Adrenal gland (tissue), 9 donors: ENCODE measurements at regions not wholly inside any gene's neighbourhood (a gene's known extent, or its start where the extent isn't known, plus 50 kb on each side); places are given as distances from the start of the nearest gene placed in this dataset.

Experiments
- DNase-seq, 7 donors: peaks; one replicate each; pipeline ENCODE4 v3.0.0-alpha.2; 2019 to 2020
- H3K27ac ChIP-seq, 5 donors: fragments of 200-600 bp; sonication (generic) in 4 of 5; 1 replicate in 3 of 5; 2 replicates in 2 of 5; pipeline versions ENCODE4 v1.5.1 to v1.8.0; 2016 to 2020; ENCODE audit warnings: mild to moderate bottlenecking in 1 of 5
- H3K27me3 ChIP-seq: fragments of 200-600 bp; 2 replicates; pipeline ENCODE4 v1.8.0; 2021
- H3K36me3 ChIP-seq, 2 donors: fragments of 200-600 bp; replicated peaks in 1 of 2; 1 replicate in 1 of 2; 2 replicates in 1 of 2; pipeline versions ENCODE4 v1.5.1 to v1.8.0; 2018 to 2022
- H3K4me1 ChIP-seq, 2 donors: fragments of 200-600 bp; replicated peaks in 1 of 2; 1 replicate in 1 of 2; 2 replicates in 1 of 2; pipeline versions ENCODE4 v1.5.1 to v1.8.0; 2018 to 2021
- H3K4me3 ChIP-seq, 4 donors: fragments of 200-600 bp; sonication (generic) in 3 of 4; one replicate each; pipeline ENCODE4 v1.5.1; 2016 to 2018
- H3K9me3 ChIP-seq, 3 donors: fragments of 200-600 bp; sonication (generic) in 1 of 3; replicated peaks in 1 of 3; 1 replicate in 2 of 3; 2 replicates in 1 of 3; pipeline versions ENCODE4 v1.5.1 to v1.8.0; 2016 to 2021
- POLR2A ChIP-seq, 2 donors: fragments of 450-650 bp; IDR thresholded peaks; one replicate each; pipeline ENCODE4 v1.6.1; 2017; ENCODE audit warnings: antibody characterized with exemption in 2 of 2, mild to moderate bottlenecking in 2 of 2, moderate library complexity in 1 of 2
- WGBS, 4 donors: extraction: QIAGEN DNeasy Blood & Tissue Kit in 2 of 4; methylation state at CpG; one replicate each; pipeline versions ENCODE4 v1.1.5 to v1.1.7; 2013 to 2017; 5-methylcytosine and 5-hydroxymethylcytosine counted together
- intact Hi-C, 2 donors: fragments of 100-400 bp; cut with DNase I; formaldehyde crosslinking; loops; one replicate each; pipeline versions ENCODE4 v1.14.1 to v1.15.0; 2022 to 2023
- TF ChIP-seq, protein P1 (sequence below), 6 experiments: fragments of 450-650 bp in 4 of 6; fragments of 200-600 bp in 2 of 6; sonication (generic) in 1 of 6; IDR thresholded peaks; 1 replicate in 5 of 6; 2 replicates in 1 of 6; pipeline versions ENCODE4 v1.5.1 to v1.8.0; 2016 to 2021; ENCODE audit warnings: antibody characterized with exemption in 6 of 6, mild to moderate bottlenecking in 2 of 6, moderate library complexity in 1 of 6
- donor health status: healthy with polysubstance abuse.
- donor health status: Bipolar disorder and iron deficiency.
- donor health status: DM: yes; HTN: yes; CAD: no.
- donor health status: DM: no; HTN: no; CAD: no.
- donor health status: DM: no; HTN: no; CAD: no.

DNA sequence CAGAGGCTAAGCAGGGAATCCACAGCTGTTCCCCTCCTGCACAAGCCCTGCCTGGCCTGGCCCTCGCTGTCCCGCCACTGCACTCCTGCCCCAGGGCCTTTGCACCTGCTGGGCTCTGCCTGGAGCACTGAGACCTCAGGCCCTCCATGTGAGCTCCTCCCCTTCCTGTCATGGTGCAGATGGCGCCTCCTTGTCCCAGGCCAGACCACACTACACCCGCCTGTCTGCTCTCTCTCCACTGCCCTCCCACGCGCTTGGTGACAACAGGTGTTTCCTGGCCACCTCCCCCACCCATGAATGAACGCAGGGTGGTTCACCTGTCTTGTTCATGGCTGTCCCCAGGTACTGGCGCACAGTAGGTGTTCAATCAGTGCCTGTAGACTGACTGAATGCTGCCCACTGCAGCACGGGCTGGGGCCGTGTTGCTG lies 82.9 kb downstream of the NCOR2 start:
- Histone ChIP-seq H3K9me3 (no peaks in the 10 kb centered on the region), H3K4me3 (no peak overlapping the region), H3K27me3 (no peaks in the 10 kb centered on the region), H3K27ac (no peak overlapping the region), H3K4me1 (peaks cover 19 to 31% of the 10 kb centered on the region in 2 donors), H3K36me3 (peaks cover 0 to 48% of the 10 kb centered on the region in 2 donors)
- WGBS, 4 donors: 76 to 94% (median 90%) methylated on average over 8 to 10 of the region's 10 CpGs
- DNase-seq: no peak
- TF ChIP-seq, protein P1, sequence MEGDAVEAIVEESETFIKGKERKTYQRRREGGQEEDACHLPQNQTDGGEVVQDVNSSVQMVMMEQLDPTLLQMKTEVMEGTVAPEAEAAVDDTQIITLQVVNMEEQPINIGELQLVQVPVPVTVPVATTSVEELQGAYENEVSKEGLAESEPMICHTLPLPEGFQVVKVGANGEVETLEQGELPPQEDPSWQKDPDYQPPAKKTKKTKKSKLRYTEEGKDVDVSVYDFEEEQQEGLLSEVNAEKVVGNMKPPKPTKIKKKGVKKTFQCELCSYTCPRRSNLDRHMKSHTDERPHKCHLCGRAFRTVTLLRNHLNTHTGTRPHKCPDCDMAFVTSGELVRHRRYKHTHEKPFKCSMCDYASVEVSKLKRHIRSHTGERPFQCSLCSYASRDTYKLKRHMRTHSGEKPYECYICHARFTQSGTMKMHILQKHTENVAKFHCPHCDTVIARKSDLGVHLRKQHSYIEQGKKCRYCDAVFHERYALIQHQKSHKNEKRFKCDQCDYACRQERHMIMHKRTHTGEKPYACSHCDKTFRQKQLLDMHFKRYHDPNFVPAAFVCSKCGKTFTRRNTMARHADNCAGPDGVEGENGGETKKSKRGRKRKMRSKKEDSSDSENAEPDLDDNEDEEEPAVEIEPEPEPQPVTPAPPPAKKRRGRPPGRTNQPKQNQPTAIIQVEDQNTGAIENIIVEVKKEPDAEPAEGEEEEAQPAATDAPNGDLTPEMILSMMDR (IDR thresholded peaks at IDR 0.05): no peak
- no peak for TF ChIP-seq POLR2A (IDR thresholded peaks at IDR 0.05)
- intact Hi-C loops: no loop called here

DNA sequence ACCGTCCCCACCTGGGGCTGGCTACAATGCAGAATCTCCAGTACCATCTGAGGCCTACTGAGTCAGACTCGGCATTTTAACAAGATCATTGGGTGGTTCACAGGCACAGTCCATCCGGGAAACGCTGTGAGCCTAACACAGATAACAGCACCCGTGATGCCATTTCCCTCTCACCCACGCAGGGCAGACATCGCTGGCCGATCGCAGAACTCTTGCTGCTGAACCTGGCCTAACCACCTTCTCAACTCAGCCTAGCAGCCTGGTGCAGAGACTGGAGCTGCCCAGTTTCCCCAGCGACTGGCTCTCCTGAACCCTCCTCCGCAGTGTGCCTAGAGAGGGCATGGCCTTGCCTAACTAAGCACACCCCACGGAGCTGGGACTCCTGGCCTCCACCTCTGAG lies 83.3 kb downstream of the NCOR2 start:
- no peaks in the 10 kb centered on the region for H3K9me3 ChIP-seq
- peaks cover 19 to 32% of the 10 kb centered on the region in 2 donors for H3K4me1 ChIP-seq
- H3K27me3 ChIP-seq: no peaks in the 10 kb centered on the region
- 80 to 86% (median 84%) methylated on average over 9 to 12 of the region's 12 CpGs for WGBS, 4 donors
- peaks cover 0 to 48% of the 10 kb centered on the region in 2 donors for H3K36me3 ChIP-seq
- TF ChIP-seq, protein P1 (IDR thresholded peaks at IDR 0.05): no peak
- no peak for TF ChIP-seq POLR2A (IDR thresholded peaks at IDR 0.05)
- no peak overlapping the region for H3K4me3 ChIP-seq
- no peak overlapping the region for H3K27ac ChIP-seq
- no peak for DNase-seq
- intact Hi-C loops: no loop called here

DNA sequence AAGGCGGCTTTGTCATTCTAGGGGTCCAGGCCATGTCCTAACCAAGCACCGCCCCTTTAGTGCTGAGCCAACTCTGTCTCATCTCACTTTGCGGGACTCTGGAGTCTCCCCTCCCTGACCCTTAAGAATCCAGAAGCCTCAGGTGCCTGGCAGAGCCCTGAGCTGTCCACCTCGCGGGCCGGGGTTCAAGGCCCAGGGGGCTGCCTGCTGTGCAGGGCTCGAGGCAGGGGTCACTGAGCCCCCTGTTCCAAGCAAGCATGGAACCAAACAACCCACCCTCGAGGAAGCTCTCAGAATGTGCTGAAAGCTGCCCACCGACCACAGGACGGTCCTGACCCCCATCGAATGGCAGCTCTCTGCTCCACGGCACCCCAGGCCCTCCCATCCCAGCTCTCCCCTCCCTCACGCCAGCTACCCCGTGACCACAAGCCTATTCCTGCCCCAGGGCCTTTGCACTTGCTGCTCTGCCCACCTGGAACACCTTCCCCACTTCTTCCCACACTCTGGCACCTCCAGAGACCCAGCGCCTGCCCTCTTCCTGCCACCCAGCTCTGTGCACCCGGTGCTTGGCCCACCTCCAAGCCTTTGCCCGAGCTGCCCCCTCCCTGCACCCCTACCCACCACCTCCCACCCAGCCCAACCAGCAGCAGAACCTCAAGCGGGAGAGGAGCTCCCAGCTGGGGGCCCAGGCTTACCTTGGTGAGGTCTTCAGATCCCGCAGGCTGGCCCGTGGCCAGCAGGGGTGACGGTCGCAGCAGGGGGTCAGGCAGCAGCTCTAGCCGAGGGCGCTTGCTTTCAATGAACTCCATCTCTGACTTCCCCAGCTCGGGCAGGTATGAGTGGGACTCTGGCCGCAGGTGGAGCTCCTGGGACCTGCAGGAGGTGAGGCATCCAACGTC lies 84.3 kb downstream of the NCOR2 start:
- no peak overlapping the region for H3K4me3 ChIP-seq
- TF ChIP-seq, protein P1 (IDR thresholded peaks at IDR 0.05): no peak
- TF ChIP-seq POLR2A (IDR thresholded peaks at IDR 0.05): no peak
- 85 to 96% (median 88%) methylated on average over 8 to 27 of the region's 27 CpGs for WGBS, 4 donors
- peaks cover 0 to 48% of the 10 kb centered on the region in 2 donors for H3K36me3 ChIP-seq
- H3K4me1 ChIP-seq: peaks cover 12 to 23% of the 10 kb centered on the region in 2 donors
- H3K9me3 ChIP-seq: no peaks in the 10 kb centered on the region
- DNase-seq: no peak
- H3K27me3 ChIP-seq: no peaks in the 10 kb centered on the region
- no peak overlapping the region for H3K27ac ChIP-seq
- intact Hi-C loops: no loop called here

DNA sequence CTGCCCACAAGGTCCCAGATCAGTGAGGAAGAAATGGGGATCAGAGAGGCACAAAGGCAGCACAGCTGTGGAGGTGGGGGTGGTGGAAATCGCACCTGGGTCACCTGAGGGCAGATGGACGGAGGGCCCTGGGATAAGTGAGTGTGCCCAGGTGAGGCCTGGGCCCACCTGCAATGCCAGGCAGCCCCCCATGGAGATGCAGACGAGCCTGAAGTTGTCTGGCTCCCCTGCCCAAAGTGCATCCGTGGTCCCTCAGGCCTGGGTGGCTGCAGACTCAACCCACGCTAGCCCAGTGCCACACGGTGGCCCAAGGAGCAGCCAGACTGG lies 84.9 kb downstream of the NCOR2 start:
- no peak for DNase-seq
- Histone ChIP-seq H3K4me1 (peaks cover 5 to 17% of the 10 kb centered on the region in 2 donors), H3K27ac (no peak overlapping the region), H3K4me3 (no peak overlapping the region), H3K27me3 (no peaks in the 10 kb centered on the region), H3K36me3 (peaks cover 0 to 48% of the 10 kb centered on the region in 2 donors), H3K9me3 (no peaks in the 10 kb centered on the region)
- 86 to 100% (median 91%) methylated on average over 2 to 6 of the region's 6 CpGs; no CpG with 5 or more reads in 1 of the 4 donors for WGBS, 4 donors
- TF ChIP-seq, protein P1 (IDR thresholded peaks at IDR 0.05): no peak
- no peak for TF ChIP-seq POLR2A (IDR thresholded peaks at IDR 0.05)
- intact Hi-C loops: no loop called here
